Neural crest cell (in vitro differentiated cells): ENCODE measurements at regions not wholly inside any gene's neighbourhood (a gene's known extent, or its start where the extent isn't known, plus 50 kb on each side); places are given as distances from the start of the nearest gene placed in this dataset.

Experiments used
- DNase-seq: peaks from one replicate; pipeline ENCODE4 v3.0.0; 2021; ENCODE audit warnings: low read depth, mixed read lengths, low spot score
- H3K27ac Mint-ChIP-seq: one replicate; pipeline ENCODE4 v1.8.0; 2021; ENCODE audit warnings: mild to moderate bottlenecking, mixed read lengths; ENCODE audit not compliant: unreplicated experiment
- H3K27me3 Mint-ChIP-seq: 2 replicates; pipeline ENCODE4 v1.8.0; 2021; ENCODE audit warnings: low read depth, mild to moderate bottlenecking, mixed read lengths
- H3K36me3 Mint-ChIP-seq: 2 replicates; pipeline ENCODE4 v1.8.0; 2021; ENCODE audit warnings: low read depth, mild to moderate bottlenecking, mixed read lengths
- H3K4me1 Mint-ChIP-seq: 2 replicates; pipeline ENCODE4 v1.8.0; 2021; ENCODE audit warnings: mixed read lengths
- H3K4me3 Mint-ChIP-seq: one replicate; pipeline ENCODE4 v1.8.0; 2021; ENCODE audit warnings: mild to moderate bottlenecking, mixed read lengths
- H3K9me3 Mint-ChIP-seq: 2 replicates; pipeline ENCODE4 v1.8.0; 2021; ENCODE audit warnings: mixed read lengths
- TF ChIP-seq, protein P1 (sequence below): fragments of 200-600 bp; sonication (generic); conservative IDR thresholded peaks from 2 replicates; pipeline ENCODE4 v1.5.0; 2021; ENCODE audit warnings: antibody characterized with exemption, mild to moderate bottlenecking

DNA sequence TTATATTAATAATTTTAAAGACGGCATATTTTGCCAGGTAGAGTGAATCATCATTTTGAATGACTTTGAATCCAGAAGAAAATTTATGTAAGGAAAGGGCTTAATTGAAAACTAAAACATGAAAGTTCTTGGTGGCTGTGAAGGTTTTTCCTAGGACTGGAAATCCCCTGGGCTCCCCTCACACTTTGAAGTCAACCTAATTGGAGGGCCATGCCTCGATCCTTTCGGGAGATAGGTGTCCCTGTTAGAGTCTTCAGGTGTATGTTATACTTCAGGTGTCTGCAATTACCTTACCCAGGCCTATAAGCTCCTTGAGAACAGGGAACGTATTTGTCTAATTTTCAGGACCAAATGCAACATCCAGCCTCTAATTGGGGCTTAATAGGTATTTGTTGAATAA is 73.0 kb downstream of the ARL4C start:
- TF ChIP-seq, protein P1, sequence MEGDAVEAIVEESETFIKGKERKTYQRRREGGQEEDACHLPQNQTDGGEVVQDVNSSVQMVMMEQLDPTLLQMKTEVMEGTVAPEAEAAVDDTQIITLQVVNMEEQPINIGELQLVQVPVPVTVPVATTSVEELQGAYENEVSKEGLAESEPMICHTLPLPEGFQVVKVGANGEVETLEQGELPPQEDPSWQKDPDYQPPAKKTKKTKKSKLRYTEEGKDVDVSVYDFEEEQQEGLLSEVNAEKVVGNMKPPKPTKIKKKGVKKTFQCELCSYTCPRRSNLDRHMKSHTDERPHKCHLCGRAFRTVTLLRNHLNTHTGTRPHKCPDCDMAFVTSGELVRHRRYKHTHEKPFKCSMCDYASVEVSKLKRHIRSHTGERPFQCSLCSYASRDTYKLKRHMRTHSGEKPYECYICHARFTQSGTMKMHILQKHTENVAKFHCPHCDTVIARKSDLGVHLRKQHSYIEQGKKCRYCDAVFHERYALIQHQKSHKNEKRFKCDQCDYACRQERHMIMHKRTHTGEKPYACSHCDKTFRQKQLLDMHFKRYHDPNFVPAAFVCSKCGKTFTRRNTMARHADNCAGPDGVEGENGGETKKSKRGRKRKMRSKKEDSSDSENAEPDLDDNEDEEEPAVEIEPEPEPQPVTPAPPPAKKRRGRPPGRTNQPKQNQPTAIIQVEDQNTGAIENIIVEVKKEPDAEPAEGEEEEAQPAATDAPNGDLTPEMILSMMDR: no peak
- Mint-ChIP-seq H3K9me3 (no peaks in the 10 kb centered on the region), H3K27ac (no peak overlapping the region), H3K4me3 (no peak overlapping the region), H3K36me3 (no peaks in the 10 kb centered on the region), H3K27me3 (no peaks in the 10 kb centered on the region), H3K4me1 (peaks cover 25% of the 10 kb centered on the region)
- DNase-seq: no peak

DNA sequence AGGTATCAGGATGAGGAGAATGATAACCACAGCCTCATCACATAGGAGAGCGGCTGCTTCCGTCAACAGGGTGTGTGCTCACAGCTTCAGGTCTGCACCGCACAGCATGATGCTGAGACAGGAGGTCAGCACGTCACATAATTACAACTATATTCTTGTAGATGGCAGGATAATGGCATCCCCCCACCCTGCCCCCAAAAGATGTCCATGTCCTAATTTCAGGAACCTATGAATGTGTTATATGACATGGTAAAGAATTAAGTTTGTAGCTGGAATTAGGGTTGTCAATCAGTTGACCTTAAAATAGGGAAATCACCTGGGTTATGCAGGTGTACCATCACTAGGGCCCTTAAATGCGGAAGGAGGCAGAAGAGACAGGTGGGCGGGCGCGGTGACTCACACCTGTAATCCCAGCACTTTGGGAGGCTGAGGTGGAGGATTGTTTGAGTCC is 73.9 kb downstream of the ARL4C start:
- no peaks in the 10 kb centered on the region for H3K36me3 Mint-ChIP-seq
- H3K27ac Mint-ChIP-seq: no peak overlapping the region
- DNase-seq: no peak
- TF ChIP-seq, protein P1: no peak
- H3K27me3 Mint-ChIP-seq: no peaks in the 10 kb centered on the region
- H3K4me1 Mint-ChIP-seq: peaks cover 25% of the 10 kb centered on the region
- no peak overlapping the region for H3K4me3 Mint-ChIP-seq
- no peaks in the 10 kb centered on the region for H3K9me3 Mint-ChIP-seq

DNA sequence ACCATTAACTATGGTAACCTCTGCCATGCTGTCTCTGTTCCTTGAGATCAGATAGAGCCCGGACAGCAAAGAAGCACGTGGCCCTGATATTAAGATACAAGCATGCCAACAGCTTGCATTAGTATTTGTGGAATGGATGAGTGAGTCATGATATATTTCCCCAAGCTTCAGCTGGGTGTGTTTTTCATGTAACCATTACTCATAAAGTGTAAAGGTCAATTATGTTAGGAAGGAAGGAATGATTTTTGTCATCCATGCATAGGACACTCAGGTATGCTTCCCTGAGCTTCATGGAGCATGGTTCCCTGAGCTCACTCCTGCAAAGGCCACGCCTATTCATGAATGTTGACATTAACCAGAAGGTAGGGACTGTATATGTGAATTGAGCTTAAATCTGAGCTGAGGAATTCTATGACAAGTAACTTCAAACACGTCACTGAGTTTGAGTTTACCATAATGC is 74.6 kb downstream of the ARL4C start:
- TF ChIP-seq, protein P1: no peak
- no peak for DNase-seq
- Mint-ChIP-seq H3K36me3 (no peaks in the 10 kb centered on the region), H3K4me3 (no peak overlapping the region), H3K27me3 (no peaks in the 10 kb centered on the region), H3K4me1 (peaks cover 18% of the 10 kb centered on the region), H3K27ac (no peak overlapping the region), H3K9me3 (no peaks in the 10 kb centered on the region)

DNA sequence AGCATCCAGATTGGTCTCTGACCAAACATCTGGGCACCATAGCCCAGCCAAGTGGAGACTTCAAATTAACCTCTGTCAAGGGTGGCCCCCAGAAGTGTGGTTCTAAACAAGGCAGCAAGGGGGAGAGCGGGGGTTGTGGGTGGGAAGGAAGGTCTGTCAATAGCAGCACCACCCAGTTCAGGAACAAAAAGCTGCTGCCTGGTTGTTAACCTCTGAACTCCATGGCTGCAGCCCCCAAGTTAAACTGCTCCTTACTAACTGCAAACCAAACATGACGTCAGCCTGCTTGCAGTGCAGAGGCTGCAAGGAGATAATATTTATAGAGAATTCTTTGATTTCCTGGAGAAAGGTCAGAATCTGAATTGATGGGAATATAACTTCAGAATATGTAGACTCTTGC is 76.5 kb downstream of the ARL4C start:
- H3K36me3 Mint-ChIP-seq: no peaks in the 10 kb centered on the region
- H3K9me3 Mint-ChIP-seq: peaks cover 2% of the 10 kb centered on the region
- no peak overlapping the region for H3K27ac Mint-ChIP-seq
- TF ChIP-seq, protein P1: no peak
- H3K4me3 Mint-ChIP-seq: no peak overlapping the region
- H3K4me1 Mint-ChIP-seq: peaks cover 14% of the 10 kb centered on the region
- peaks cover 2% of the 10 kb centered on the region for H3K27me3 Mint-ChIP-seq
- no peak for DNase-seq

DNA sequence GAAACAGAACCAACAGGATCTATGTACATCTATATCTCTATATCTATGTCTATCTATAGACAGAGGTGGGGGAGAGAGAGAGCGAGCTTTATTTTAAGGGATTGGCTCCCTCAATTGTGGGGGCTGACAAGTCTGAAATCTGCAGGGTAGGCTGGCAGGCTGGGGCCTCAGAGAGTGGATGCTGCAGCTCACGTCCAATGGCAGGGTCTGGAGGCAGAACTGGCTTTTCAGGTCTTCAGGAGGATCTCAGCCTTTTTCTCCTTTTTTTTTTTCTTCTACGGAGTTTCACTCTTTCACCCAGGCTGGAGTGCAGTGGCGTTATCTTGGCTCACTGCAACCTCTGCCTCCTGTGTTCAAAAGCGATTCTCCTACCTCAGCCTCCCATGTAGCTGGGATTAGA is 77.2 kb downstream of the ARL4C start:
- H3K9me3 Mint-ChIP-seq: peaks cover 2% of the 10 kb centered on the region

More for the DNA sequence above, 77.2 kb downstream of the ARL4C start:
- peaks cover 14% of the 10 kb centered on the region for H3K4me1 Mint-ChIP-seq
- no peaks in the 10 kb centered on the region for H3K36me3 Mint-ChIP-seq
- TF ChIP-seq, protein P1: no peak
- H3K27ac Mint-ChIP-seq: no peak overlapping the region
- H3K27me3 Mint-ChIP-seq: peaks cover 2% of the 10 kb centered on the region
- DNase-seq: no peak
- no peak overlapping the region for H3K4me3 Mint-ChIP-seq
